Neural cell (in vitro differentiated cells): ENCODE measurements at regions not wholly inside any gene's neighbourhood (a gene's known extent, or its start where the extent isn't known, plus 50 kb on each side); places are given as distances from the start of the nearest gene placed in this dataset.

Source experiments
- EP300 ChIP-seq: fragments of 450-650 bp; conservative IDR thresholded peaks from 2 replicates; pipeline ENCODE4 v1.6.1; 2014; ENCODE audit warnings: antibody characterized with exemption, mild to moderate bottlenecking, moderate library complexity; ENCODE audit not compliant: poor library complexity, severe bottlenecking
- EZH2 ChIP-seq: fragments of 200-600, 300-800 bp; shearing (Covaris generic), sonication (generic); IDR thresholded peaks from 2 replicates; pipeline ENCODE4 v1.6.1; 2014; ENCODE audit warnings: antibody characterized with exemption, low read length, borderline replicate concordance, mild to moderate bottlenecking; ENCODE audit not compliant: insufficient read depth, poor library complexity, severe bottlenecking
- MXI1 ChIP-seq: fragments of 450-650 bp; conservative IDR thresholded peaks from 2 replicates; pipeline ENCODE4 v1.6.1; 2014; ENCODE audit warnings: antibody characterized with exemption, mild to moderate bottlenecking; ENCODE audit not compliant: poor library complexity, severe bottlenecking
- POLR2AphosphoS5 ChIP-seq: IDR thresholded peaks from 2 replicates; pipeline ENCODE4 v1.6.1; 2012
- REST ChIP-seq: IDR thresholded peaks from 2 replicates; pipeline ENCODE4 v1.6.1; 2012; ENCODE audit warnings: borderline replicate concordance
- TF ChIP-seq, protein P1 (sequence below): fragments of 450-650 bp; IDR thresholded peaks from 2 replicates; pipeline ENCODE4 v1.5.1; 2014; ENCODE audit warnings: antibody characterized with exemption, mild to moderate bottlenecking, moderate library complexity; ENCODE audit not compliant: poor library complexity, severe bottlenecking

DNA sequence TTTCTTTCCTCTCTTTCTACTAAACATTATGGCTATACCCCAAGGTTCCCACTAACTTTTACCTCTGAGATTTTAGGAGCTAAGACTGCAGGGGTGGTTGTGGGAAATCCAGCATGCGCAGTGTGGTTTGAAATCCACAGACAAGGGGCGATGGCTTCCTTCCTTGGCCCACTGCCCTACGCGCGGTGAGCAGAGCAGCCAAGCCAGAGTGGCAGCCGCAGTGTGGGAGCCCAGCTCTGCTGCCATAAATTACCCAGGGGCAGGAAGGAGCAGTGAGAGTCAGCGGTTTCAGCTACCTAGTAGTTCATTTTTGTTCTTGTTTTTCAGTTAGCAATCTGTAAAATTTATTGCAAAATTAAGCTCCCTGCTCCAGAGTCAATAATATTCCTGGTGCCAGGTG, 101.4 kb downstream of the BMP2 start:
- TF ChIP-seq, protein P1, sequence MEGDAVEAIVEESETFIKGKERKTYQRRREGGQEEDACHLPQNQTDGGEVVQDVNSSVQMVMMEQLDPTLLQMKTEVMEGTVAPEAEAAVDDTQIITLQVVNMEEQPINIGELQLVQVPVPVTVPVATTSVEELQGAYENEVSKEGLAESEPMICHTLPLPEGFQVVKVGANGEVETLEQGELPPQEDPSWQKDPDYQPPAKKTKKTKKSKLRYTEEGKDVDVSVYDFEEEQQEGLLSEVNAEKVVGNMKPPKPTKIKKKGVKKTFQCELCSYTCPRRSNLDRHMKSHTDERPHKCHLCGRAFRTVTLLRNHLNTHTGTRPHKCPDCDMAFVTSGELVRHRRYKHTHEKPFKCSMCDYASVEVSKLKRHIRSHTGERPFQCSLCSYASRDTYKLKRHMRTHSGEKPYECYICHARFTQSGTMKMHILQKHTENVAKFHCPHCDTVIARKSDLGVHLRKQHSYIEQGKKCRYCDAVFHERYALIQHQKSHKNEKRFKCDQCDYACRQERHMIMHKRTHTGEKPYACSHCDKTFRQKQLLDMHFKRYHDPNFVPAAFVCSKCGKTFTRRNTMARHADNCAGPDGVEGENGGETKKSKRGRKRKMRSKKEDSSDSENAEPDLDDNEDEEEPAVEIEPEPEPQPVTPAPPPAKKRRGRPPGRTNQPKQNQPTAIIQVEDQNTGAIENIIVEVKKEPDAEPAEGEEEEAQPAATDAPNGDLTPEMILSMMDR, result no peak
- TF ChIP-seq EZH2 (no peak), REST (no peak), POLR2AphosphoS5 (no peak), MXI1 (no peak), EP300 (no peak)
